ENCODE measurements at regions not wholly inside any gene's neighbourhood (a gene's known extent, or its start where the extent isn't known, plus 50 kb on each side); places are given as distances from the start of the nearest gene placed in this dataset.

DNA sequence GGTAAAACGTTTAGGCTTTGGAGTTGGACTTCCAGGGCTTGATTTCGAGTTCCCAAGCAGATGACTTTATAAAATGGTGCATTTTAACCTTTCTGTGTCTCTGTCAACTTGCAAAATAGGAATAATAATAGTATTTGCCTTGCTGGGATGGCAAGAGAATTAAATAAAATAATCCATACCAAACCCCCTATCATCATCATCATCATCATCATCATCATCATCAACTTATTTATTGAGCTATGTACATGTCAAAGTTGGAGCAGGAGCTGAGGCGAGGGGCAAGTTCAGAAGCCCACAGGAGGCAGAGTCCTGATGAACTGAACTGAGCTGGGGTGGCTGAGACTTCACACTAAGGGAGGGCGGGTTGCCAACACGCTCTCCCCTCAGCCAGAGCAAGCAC, 51.7 kb upstream of the KCNMA1 start:
- no peak for TF ChIP-seq POLR2A (IDR thresholded peaks at IDR 0.05)
- TF ChIP-seq, protein P1, sequence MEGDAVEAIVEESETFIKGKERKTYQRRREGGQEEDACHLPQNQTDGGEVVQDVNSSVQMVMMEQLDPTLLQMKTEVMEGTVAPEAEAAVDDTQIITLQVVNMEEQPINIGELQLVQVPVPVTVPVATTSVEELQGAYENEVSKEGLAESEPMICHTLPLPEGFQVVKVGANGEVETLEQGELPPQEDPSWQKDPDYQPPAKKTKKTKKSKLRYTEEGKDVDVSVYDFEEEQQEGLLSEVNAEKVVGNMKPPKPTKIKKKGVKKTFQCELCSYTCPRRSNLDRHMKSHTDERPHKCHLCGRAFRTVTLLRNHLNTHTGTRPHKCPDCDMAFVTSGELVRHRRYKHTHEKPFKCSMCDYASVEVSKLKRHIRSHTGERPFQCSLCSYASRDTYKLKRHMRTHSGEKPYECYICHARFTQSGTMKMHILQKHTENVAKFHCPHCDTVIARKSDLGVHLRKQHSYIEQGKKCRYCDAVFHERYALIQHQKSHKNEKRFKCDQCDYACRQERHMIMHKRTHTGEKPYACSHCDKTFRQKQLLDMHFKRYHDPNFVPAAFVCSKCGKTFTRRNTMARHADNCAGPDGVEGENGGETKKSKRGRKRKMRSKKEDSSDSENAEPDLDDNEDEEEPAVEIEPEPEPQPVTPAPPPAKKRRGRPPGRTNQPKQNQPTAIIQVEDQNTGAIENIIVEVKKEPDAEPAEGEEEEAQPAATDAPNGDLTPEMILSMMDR (IDR thresholded peaks at IDR 0.05 in 8 of 11, conservative IDR thresholded peaks at IDR 0.05 in 3 of 11) = no peak
